C4-2B (cell line): ENCODE measurements at regions not wholly inside any gene's neighbourhood (a gene's known extent, or its start where the extent isn't known, plus 50 kb on each side); places are given as distances from the start of the nearest gene placed in this dataset.

Experiments
- ZFX ChIP-seq: fragments of 450-650 bp; IDR thresholded peaks from 2 replicates; pipeline ENCODE4 v1.6.1; 2017
- TF ChIP-seq, protein P1 (sequence below): fragments of 450-650 bp; conservative IDR thresholded peaks from 2 replicates; pipeline ENCODE4 v1.5.1; 2017; ENCODE audit warnings: mild to moderate bottlenecking

DNA sequence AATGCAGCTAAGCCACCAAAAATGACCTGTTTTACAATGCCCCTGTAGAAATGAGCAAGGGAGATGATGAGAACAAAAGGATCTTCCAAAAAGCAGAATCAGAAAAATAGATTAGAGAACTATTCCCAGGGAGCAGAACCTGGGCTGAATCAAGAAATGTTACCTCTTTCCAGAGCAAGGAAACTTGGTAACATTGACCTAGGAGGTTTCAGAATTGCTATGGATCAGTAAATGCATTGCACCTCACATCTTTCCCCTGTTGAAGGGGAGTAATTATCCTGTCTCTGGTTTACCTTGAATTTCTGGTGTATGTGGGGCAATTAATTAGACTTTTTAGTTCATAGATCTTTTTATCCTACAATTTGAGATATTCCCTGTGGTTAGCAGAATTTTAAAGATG lies 151.2 kb upstream of the RAI14 start:
- TF ChIP-seq, protein P1, sequence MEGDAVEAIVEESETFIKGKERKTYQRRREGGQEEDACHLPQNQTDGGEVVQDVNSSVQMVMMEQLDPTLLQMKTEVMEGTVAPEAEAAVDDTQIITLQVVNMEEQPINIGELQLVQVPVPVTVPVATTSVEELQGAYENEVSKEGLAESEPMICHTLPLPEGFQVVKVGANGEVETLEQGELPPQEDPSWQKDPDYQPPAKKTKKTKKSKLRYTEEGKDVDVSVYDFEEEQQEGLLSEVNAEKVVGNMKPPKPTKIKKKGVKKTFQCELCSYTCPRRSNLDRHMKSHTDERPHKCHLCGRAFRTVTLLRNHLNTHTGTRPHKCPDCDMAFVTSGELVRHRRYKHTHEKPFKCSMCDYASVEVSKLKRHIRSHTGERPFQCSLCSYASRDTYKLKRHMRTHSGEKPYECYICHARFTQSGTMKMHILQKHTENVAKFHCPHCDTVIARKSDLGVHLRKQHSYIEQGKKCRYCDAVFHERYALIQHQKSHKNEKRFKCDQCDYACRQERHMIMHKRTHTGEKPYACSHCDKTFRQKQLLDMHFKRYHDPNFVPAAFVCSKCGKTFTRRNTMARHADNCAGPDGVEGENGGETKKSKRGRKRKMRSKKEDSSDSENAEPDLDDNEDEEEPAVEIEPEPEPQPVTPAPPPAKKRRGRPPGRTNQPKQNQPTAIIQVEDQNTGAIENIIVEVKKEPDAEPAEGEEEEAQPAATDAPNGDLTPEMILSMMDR = no peak
- no peak for TF ChIP-seq ZFX
